ENCODE measurements at regions not wholly inside any gene's neighbourhood (a gene's known extent, or its start where the extent isn't known, plus 50 kb on each side); places are given as distances from the start of the nearest gene placed in this dataset.
"Not testable (repeated sequence)": the region's sequence is repeated elsewhere in the genome, so short reads cannot be mapped to it uniquely, and the experiment has no call there.

- in situ Hi-C loops (cut with HindIII; ENCODE audit: low sequenced_read_pairs) = no loop called here
- DNase-seq (ENCODE audit: low spot score) = no peak
These were observed 379.0 kb downstream of the ZEB2 start for GRCh38 chr2:144140891-144141290.

GRCh38 chr2:144137705-144138428, 382.1 kb downstream of the ZEB2 start:
- DNase-seq (ENCODE audit: low spot score) = no peak
- in situ Hi-C loops (cut with HindIII; ENCODE audit: low sequenced_read_pairs) = no loop called here

- in situ Hi-C loops (cut with HindIII; ENCODE audit: low sequenced_read_pairs) = no loop called here
- DNase-seq (ENCODE audit: low spot score) = no peak
These were observed 382.6 kb downstream of the ZEB2 start for GRCh38 chr2:144137272-144137671.

GRCh38 chr2:144136297-144137010, 383.5 kb downstream of the ZEB2 start:
- in situ Hi-C loops (cut with HindIII; ENCODE audit: low sequenced_read_pairs) = no loop called here
- DNase-seq (ENCODE audit: low spot score) = no peak

- in situ Hi-C loops (cut with HindIII; ENCODE audit: low sequenced_read_pairs) = no loop called here
- no peak for DNase-seq (ENCODE audit: low spot score)
These were observed 385.8 kb downstream of the ZEB2 start for GRCh38 chr2:144133936-144134665.

- no peak for DNase-seq (ENCODE audit: low spot score)
- in situ Hi-C loops (cut with HindIII; ENCODE audit: low sequenced_read_pairs) = no loop called here
These were observed 387.6 kb downstream of the ZEB2 start for GRCh38 chr2:144132357-144132756.

- DNase-seq (ENCODE audit: low spot score) = no peak
- in situ Hi-C loops (cut with HindIII; ENCODE audit: low sequenced_read_pairs) = no loop called here
These were observed 388.9 kb downstream of the ZEB2 start for GRCh38 chr2:144131042-144131441.

GRCh38 chr2:144130551-144130950, 389.4 kb downstream of the ZEB2 start:
- in situ Hi-C loops (cut with HindIII; ENCODE audit: low sequenced_read_pairs) = no loop called here
- no peak for DNase-seq (ENCODE audit: low spot score)

- DNase-seq (ENCODE audit: low spot score) = no peak
- in situ Hi-C loops (cut with HindIII; ENCODE audit: low sequenced_read_pairs) = no loop called here
These were observed 391.7 kb downstream of the ZEB2 start for GRCh38 chr2:144128130-144128746.

GRCh38 chr2:144127693-144128092, 392.2 kb downstream of the ZEB2 start:
- in situ Hi-C loops (cut with HindIII; ENCODE audit: low sequenced_read_pairs) = no loop called here
- no peak for DNase-seq (ENCODE audit: low spot score)

GRCh38 chr2:144126302-144126701, 393.6 kb downstream of the ZEB2 start:
- in situ Hi-C loops (cut with HindIII; ENCODE audit: low sequenced_read_pairs) = no loop called here
- DNase-seq (ENCODE audit: low spot score) = no peak

- in situ Hi-C loops (cut with HindIII; ENCODE audit: low sequenced_read_pairs) = no loop called here
- DNase-seq (ENCODE audit: low spot score) = no peak
These were observed 394.2 kb downstream of the ZEB2 start for GRCh38 chr2:144125751-144126150.

- in situ Hi-C loops (cut with HindIII; ENCODE audit: low sequenced_read_pairs) = no loop called here
- DNase-seq (ENCODE audit: low spot score) = no peak
These were observed 395.0 kb downstream of the ZEB2 start for GRCh38 chr2:144124882-144125281.

GRCh38 chr2:144120487-144120886, 399.4 kb downstream of the ZEB2 start:
- in situ Hi-C loops (cut with HindIII; ENCODE audit: low sequenced_read_pairs) = no loop called here

GRCh38 chr2:144117086-144117485, 402.8 kb downstream of the ZEB2 start:
- no peak for DNase-seq (ENCODE audit: low spot score)
- in situ Hi-C loops (cut with HindIII; ENCODE audit: low sequenced_read_pairs) = no loop called here

More at GRCh38 chr2:144120487-144120886, 399.4 kb downstream of the ZEB2 start:
- DNase-seq (ENCODE audit: low spot score) = no peak

- in situ Hi-C loops (cut with HindIII; ENCODE audit: low sequenced_read_pairs) = no loop called here
- no peak for DNase-seq (ENCODE audit: low spot score)
These were observed 404.1 kb downstream of the ZEB2 start for GRCh38 chr2:144115739-144116291.

GRCh38 chr2:144114760-144115159, 405.2 kb downstream of the ZEB2 start:
- DNase-seq (ENCODE audit: low spot score) = no peak
- in situ Hi-C loops (cut with HindIII; ENCODE audit: low sequenced_read_pairs) = no loop called here

GRCh38 chr2:144111437-144111836, 408.5 kb downstream of the ZEB2 start:
- in situ Hi-C loops (cut with HindIII; ENCODE audit: low sequenced_read_pairs) = no loop called here
- no peak for DNase-seq (ENCODE audit: low spot score)

GRCh38 chr2:144106104-144106503, 413.8 kb downstream of the ZEB2 start:
- DNase-seq (ENCODE audit: low spot score); in situ Hi-C loops (cut with HindIII; ENCODE audit: low sequenced_read_pairs): not testable (repeated sequence)

All from G401 (cell line).